Nephron progenitor cell (in vitro differentiated cells): ENCODE measurements at regions not wholly inside any gene's neighbourhood (a gene's known extent, or its start where the extent isn't known, plus 50 kb on each side); places are given as distances from the start of the nearest gene placed in this dataset.

Source experiments
- DNase-seq: peaks from one replicate; pipeline ENCODE4 v3.0.0; 2021
- H3K27ac Mint-ChIP-seq: 2 replicates; pipeline ENCODE4 v1.8.0; 2021; ENCODE audit warnings: mild to moderate bottlenecking, moderate library complexity, mixed read lengths
- H3K27me3 Mint-ChIP-seq: 2 replicates; pipeline ENCODE4 v1.8.0; 2021; ENCODE audit warnings: mild to moderate bottlenecking, low read depth, mixed read lengths; ENCODE audit not compliant: poor library complexity
- H3K36me3 Mint-ChIP-seq: 2 replicates; pipeline ENCODE4 v1.8.0; 2021; ENCODE audit warnings: low read depth, mixed read lengths
- H3K4me1 Mint-ChIP-seq: 2 replicates; pipeline ENCODE4 v1.8.0; 2021; ENCODE audit warnings: mixed read lengths
- H3K4me3 Mint-ChIP-seq: 2 replicates; pipeline ENCODE4 v1.8.0; 2021; ENCODE audit warnings: mild to moderate bottlenecking, moderate library complexity, mixed read lengths
- H3K9me3 Mint-ChIP-seq: 2 replicates; pipeline ENCODE4 v1.8.0; 2021; ENCODE audit warnings: mild to moderate bottlenecking, moderate library complexity, mixed read lengths
- TF ChIP-seq, protein P1 (sequence below): fragments of 200-600 bp; sonication (generic); IDR thresholded peaks from 2 replicates; pipeline ENCODE4 v1.5.0; 2021; ENCODE audit warnings: antibody characterized with exemption

DNA sequence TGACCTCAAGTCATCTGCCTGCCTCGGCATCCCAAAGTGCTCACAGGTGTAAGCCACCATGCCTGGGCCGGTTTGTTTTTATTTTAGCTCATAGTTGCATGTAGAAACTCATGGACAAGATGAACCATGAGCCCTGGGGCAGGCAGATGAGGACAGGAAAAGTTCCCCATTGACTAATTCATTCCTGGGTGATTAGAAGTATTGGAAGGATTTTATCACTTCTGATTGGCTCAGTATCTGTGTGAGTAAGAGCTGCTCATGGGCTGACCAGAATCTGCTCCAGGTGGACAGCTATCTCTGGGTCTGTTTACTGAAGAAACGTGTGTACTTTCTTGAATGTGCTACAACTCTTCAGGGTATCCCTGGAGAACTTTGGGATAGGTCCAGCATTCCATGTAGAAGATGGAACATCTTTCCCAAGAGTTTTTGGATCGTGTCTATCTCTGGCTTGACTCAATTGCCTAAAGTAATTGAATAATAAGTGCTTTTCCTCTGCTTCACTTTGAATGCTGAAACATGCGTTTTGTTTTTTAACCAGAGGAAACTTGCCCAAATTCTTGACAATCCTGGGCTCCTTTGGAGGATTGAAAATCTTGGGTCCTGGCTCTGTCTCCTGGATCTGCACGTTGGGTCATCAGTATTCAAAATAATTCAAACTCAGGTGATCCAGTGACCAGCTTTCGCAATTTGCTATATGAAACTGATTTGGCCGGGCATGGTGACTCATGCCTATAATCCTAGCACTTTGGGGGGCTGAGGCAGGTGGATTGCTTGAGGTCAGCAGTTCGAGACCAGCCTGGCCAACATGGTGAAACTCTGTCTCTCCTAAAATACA lies 88.6 kb upstream of the DHRSX start:
- peaks cover 4% of the 10 kb centered on the region for H3K36me3 Mint-ChIP-seq
- TF ChIP-seq, protein P1, sequence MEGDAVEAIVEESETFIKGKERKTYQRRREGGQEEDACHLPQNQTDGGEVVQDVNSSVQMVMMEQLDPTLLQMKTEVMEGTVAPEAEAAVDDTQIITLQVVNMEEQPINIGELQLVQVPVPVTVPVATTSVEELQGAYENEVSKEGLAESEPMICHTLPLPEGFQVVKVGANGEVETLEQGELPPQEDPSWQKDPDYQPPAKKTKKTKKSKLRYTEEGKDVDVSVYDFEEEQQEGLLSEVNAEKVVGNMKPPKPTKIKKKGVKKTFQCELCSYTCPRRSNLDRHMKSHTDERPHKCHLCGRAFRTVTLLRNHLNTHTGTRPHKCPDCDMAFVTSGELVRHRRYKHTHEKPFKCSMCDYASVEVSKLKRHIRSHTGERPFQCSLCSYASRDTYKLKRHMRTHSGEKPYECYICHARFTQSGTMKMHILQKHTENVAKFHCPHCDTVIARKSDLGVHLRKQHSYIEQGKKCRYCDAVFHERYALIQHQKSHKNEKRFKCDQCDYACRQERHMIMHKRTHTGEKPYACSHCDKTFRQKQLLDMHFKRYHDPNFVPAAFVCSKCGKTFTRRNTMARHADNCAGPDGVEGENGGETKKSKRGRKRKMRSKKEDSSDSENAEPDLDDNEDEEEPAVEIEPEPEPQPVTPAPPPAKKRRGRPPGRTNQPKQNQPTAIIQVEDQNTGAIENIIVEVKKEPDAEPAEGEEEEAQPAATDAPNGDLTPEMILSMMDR = no peak
- peaks cover 3% of the 10 kb centered on the region for H3K9me3 Mint-ChIP-seq
- peaks cover 25% of the 10 kb centered on the region for H3K4me1 Mint-ChIP-seq
- no peak for DNase-seq
- H3K4me3 Mint-ChIP-seq = no peak overlapping the region
- H3K27me3 Mint-ChIP-seq = peaks cover 51% of the 10 kb centered on the region
- no peak overlapping the region for H3K27ac Mint-ChIP-seq

DNA sequence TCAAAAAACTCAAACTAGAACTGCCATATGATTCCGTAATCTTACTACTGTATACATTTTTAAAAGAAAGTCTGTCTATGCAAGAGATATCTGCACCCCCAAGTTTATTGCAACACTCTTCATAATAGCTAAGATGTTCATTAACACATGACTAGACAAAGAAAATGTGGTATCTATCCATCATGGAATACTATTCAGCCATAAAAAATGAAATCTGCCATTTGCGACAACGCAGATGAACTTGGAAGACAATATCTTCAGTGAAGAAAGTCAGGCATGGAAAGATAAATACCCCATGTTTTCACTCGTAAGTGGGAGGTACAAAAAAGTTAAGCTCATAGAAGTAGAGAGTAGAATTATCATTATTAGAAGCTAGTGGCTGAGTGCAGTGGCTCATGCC lies 87.3 kb upstream of the DHRSX start:
- Mint-ChIP-seq H3K4me1 (peaks cover 19% of the 10 kb centered on the region), H3K4me3 (no peak overlapping the region), H3K27ac (no peak overlapping the region), H3K9me3 (peaks cover 3% of the 10 kb centered on the region), H3K27me3 (peaks cover 56% of the 10 kb centered on the region), H3K36me3 (peaks cover 4% of the 10 kb centered on the region)
- TF ChIP-seq, protein P1 = no peak
- no peak for DNase-seq

DNA sequence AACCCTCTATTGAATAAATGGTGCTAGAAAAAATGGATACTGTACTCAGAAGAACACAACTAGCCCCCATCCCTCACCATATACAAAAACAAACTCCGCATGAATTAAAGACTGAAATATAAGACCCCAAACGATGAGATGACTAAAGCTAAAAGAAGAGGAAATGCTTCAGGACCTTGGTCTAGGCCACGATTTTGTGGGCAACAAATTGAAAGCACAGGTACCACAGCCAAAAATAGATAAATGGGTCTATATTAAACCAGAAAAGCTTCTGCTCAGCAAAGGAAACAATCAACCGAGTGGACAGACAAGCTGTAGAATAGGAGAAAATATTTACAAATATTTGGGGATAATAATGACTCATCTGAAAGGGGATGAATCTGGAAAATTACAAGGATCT lies 86.4 kb upstream of the DHRSX start:
- Mint-ChIP-seq H3K4me1 (peaks cover 22% of the 10 kb centered on the region), H3K36me3 (peaks cover 4% of the 10 kb centered on the region), H3K4me3 (no peak overlapping the region), H3K9me3 (peaks cover 3% of the 10 kb centered on the region), H3K27ac (no peak overlapping the region), H3K27me3 (peaks cover 65% of the 10 kb centered on the region)
- DNase-seq = no peak
- TF ChIP-seq, protein P1 = no peak

DNA sequence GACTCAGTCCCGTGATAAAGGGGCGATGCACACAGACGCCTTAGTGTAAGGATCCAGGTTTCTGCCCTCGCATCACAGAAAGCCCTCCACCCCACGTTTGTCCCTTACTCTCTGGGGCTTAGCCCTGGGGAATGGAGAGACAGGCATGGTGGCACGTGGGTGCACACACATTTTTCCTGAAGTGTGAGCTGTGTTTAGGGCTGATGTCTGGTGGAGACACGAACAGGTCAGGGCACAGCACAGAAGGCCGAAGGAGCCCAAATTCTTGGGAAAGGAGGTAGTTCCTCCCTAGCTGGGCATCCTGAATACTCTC lies 84.3 kb upstream of the DHRSX start:
- TF ChIP-seq, protein P1 = no peak
- H3K4me1 Mint-ChIP-seq = peaks cover 19% of the 10 kb centered on the region
- no peak for DNase-seq
- H3K4me3 Mint-ChIP-seq = peak overlapping the region; percentile 87
- no peak overlapping the region for H3K27ac Mint-ChIP-seq
- peaks cover 3% of the 10 kb centered on the region for H3K9me3 Mint-ChIP-seq
- H3K36me3 Mint-ChIP-seq = peaks cover 4% of the 10 kb centered on the region
- H3K27me3 Mint-ChIP-seq = peaks cover 84% of the 10 kb centered on the region

DNA sequence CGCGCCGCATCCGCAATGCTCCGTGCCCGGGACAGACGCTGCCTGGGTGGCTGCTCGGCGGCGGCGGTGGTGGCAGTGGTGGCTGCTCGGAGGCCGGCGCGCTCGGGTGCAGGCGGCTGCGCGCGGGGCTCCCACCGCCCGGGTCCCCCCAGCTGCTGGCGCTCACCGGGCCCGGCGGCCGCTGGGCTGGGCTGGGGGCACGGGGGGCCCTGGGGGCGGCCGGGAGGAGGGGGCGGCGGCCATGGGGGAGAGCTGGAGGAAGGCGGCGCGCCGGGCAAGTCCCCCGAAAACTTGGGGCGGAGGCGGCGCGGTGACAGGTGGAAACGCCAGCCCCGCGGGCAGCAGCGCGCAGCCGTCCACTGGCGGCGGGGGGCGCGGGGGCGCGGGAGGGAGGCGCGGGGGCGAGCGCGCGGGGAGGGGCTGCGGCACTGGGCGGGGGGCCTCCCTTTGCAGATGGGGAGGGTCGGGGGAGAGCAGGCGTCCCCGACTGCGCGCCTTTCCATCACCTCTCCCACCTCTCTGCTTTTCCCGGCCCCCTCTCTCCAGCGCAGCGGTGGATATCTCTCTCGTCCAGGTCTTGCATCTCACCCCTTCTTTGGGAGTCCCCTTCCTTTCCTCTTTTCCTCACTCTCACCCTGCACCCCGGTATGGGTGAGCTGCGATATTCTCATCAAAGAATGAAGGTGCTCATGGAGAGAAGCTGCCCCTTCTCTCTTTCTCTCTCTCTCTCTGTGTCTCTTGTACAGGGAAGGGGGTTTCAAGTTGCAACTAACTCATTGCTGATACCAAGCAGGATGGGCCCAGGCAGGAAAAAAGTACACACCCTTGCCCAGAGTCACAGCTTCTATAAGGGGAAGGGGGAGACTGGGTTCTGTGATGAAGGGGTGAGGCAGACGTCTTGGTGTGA lies 83.7 kb upstream of the DHRSX start:
- Mint-ChIP-seq H3K36me3 (peaks cover 4% of the 10 kb centered on the region), H3K27me3 (peaks cover 84% of the 10 kb centered on the region), H3K9me3 (peaks cover 3% of the 10 kb centered on the region), H3K4me1 (peaks cover 21% of the 10 kb centered on the region), H3K4me3 (peak overlapping the region; percentile 87), H3K27ac (no peak overlapping the region)
- TF ChIP-seq, protein P1 = no peak
- peak; percentile 66 for DNase-seq
